DMS114 treated with DMSO at 0.1 percent for 48 hours (cell line): ENCODE measurements at regions not wholly inside any gene's neighbourhood (a gene's known extent, or its start where the extent isn't known, plus 50 kb on each side); places are given as distances from the start of the nearest gene placed in this dataset.
"Not testable (repeated sequence)": the region's sequence is repeated elsewhere in the genome, so short reads cannot be mapped to it uniquely, and the experiment has no call there.

Experiments
- DNase-seq: peaks from one replicate; lab custom pipeline; 2025; ENCODE audit not compliant: unreplicated experiment; lab: John Stamatoyannopoulos, UW

- DNase-seq = no peak
These were observed 219.2 kb upstream of the NR5A2 start for GRCh38 chr1:199808110-199808870.

GRCh38 chr1:199809311-199809710, 218.2 kb upstream of the NR5A2 start:
- no peak for DNase-seq

GRCh38 chr1:199811163-199811562, 216.3 kb upstream of the NR5A2 start:
- DNase-seq = no peak

GRCh38 chr1:199813198-199813597, 214.3 kb upstream of the NR5A2 start:
- DNase-seq = no peak

GRCh38 chr1:199815947-199816346, 211.6 kb upstream of the NR5A2 start:
- no peak for DNase-seq

- DNase-seq = no peak
These were observed 210.2 kb upstream of the NR5A2 start for GRCh38 chr1:199817266-199817665.

- no peak for DNase-seq
These were observed 206.3 kb upstream of the NR5A2 start for GRCh38 chr1:199821029-199821779.

- no peak for DNase-seq
These were observed 195.1 kb upstream of the NR5A2 start for GRCh38 chr1:199832451-199832850.

GRCh38 chr1:199834711-199835110, 192.8 kb upstream of the NR5A2 start:
- no peak for DNase-seq

GRCh38 chr1:199836430-199836829, 191.1 kb upstream of the NR5A2 start:
- no peak for DNase-seq

GRCh38 chr1:199837321-199837720, 190.2 kb upstream of the NR5A2 start:
- DNase-seq = no peak

- DNase-seq = not testable (repeated sequence)
These were observed 187.9 kb upstream of the NR5A2 start for GRCh38 chr1:199839608-199840007.

- not testable (repeated sequence) for DNase-seq
These were observed 184.4 kb upstream of the NR5A2 start for GRCh38 chr1:199843096-199843495.

GRCh38 chr1:199843861-199844260, 183.6 kb upstream of the NR5A2 start:
- DNase-seq = no peak

- no peak for DNase-seq
These were observed 180.5 kb upstream of the NR5A2 start for GRCh38 chr1:199847021-199847420.

GRCh38 chr1:199851439-199852140, 175.9 kb upstream of the NR5A2 start:
- DNase-seq = no peak

- DNase-seq = no peak
These were observed 172.7 kb upstream of the NR5A2 start for GRCh38 chr1:199854686-199855321.

GRCh38 chr1:199855580-199855979, 171.9 kb upstream of the NR5A2 start:
- DNase-seq = no peak

- DNase-seq = no peak
These were observed 171.2 kb upstream of the NR5A2 start for GRCh38 chr1:199856216-199856780.

- no peak for DNase-seq
These were observed 170.4 kb upstream of the NR5A2 start for GRCh38 chr1:199857108-199857507.

GRCh38 chr1:199857516-199857915, 170.0 kb upstream of the NR5A2 start:
- no peak for DNase-seq
